ENCODE measurements at regions not wholly inside any gene's neighbourhood (a gene's known extent, or its start where the extent isn't known, plus 50 kb on each side); places are given as distances from the start of the nearest gene placed in this dataset.

DNA sequence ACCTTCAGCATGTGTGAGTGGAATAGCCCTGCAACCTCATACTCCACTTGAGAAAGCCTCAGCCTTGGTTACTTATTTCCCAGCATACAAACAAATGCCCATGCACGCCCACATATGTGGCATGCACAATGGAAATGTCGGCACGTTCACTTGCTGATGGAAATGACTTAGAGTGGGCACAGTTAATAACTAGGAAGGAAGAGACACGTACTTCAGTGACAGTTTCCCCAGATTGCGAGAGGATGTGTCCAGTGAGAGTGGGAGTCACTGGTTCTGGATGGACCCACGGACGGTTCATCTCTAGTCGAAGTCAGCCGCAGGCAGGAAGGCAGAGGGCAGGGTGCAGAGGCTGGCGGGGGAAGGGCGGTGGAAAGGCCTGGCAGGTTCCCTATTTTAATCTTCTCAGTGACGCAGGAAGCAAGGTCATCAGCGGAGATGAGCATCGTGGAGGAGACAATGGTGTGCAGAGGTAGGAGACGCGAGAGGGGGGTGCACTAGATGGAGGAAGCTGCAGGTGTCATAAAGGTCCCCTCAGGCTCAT, 350.7 kb upstream of the MYT1L start:
- TF ChIP-seq CTCF (IDR thresholded peaks at IDR 0.05): no peak
- no peak for TF ChIP-seq POLR2A (IDR thresholded peaks at IDR 0.05; ENCODE audit: low read depth)
- no peak for TF ChIP-seq POLR2AphosphoS5 (IDR thresholded peaks at IDR 0.05)
